ENCODE measurements at regions not wholly inside any gene's neighbourhood (a gene's known extent, or its start where the extent isn't known, plus 50 kb on each side); places are given as distances from the start of the nearest gene placed in this dataset.

- Mint-ChIP-seq H3K4me3 (no peak overlapping the region), H3K9me3 (peaks cover 0 to 10% (median 3%) of the 10 kb centered on the region in 7 donors), H3K27me3 (peaks cover 0 to 5% (median 3%) of the 10 kb centered on the region in 3 donors), H3K36me3 (no peaks in the 10 kb centered on the region), H3K4me1 (no peaks in the 10 kb centered on the region), H3K27ac (no peak overlapping the region)
- ATAC-seq (ENCODE audit: low read depth in 2 of 2): no peak
- no peak for DNase-seq
These were observed 119.4 kb downstream of the HAO1 start for GRCh38 chr20:7820897-7821296.

DNA sequence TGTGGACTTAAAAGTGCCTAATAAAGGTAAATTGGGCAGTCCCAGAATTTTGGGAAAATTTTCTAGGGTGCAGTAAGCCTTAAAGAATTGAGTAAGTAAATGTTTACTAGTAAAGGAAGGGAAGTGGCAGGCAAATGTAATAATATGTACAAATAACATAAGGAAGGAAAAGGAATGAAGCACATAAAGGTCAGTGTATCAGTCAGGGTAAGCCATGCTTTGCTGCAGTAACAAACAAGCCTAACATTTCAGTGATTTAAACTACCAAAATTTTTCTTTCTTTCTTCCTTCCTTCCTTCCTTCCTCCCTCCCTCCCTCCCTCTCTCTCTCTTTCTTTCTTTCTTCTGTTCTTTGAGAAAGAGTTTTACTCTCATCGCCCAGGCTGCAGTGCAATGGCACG is 117.5 kb downstream of the HAO1 start:
- Mint-ChIP-seq H3K9me3 (peaks cover 0 to 10% (median 3%) of the 10 kb centered on the region in 7 donors), H3K4me3 (no peak overlapping the region), H3K4me1 (no peaks in the 10 kb centered on the region), H3K27me3 (peaks cover 0 to 5% (median 3%) of the 10 kb centered on the region in 3 donors), H3K27ac (no peak overlapping the region), H3K36me3 (no peaks in the 10 kb centered on the region)
- ATAC-seq (ENCODE audit: low read depth in 2 of 2) (no peak), DNase-seq (no peak)

DNA sequence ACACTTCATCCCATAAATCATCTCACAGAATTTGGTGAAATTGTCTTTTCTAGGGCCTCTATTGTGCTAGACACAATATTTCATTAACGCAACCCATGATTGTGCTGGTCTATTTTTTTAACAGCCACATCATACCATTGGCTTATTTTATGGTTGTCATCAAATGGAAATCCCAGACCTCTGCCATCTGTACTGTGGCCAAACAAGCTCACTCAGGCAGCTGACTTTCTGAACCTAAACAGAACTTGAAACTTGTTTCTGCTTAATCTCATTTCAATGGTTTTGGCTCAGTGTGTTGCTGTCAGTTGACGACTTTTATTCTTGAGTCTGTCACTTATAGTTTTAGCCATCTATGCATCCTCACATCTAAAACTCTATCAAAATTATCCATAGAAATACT is 111.8 kb downstream of the HAO1 start:
- H3K9me3 Mint-ChIP-seq: peaks cover 0 to 7% (median 2%) of the 10 kb centered on the region in 7 donors
- no peak for ATAC-seq (ENCODE audit: low read depth in 2 of 2)
- H3K4me1 Mint-ChIP-seq: no peaks in the 10 kb centered on the region
- no peak overlapping the region for H3K4me3 Mint-ChIP-seq
- no peaks in the 10 kb centered on the region for H3K27me3 Mint-ChIP-seq
- H3K27ac Mint-ChIP-seq: no peak overlapping the region
- DNase-seq: no peak
- no peaks in the 10 kb centered on the region for H3K36me3 Mint-ChIP-seq

GRCh38 chr20:7829031-7829430 is 111.2 kb downstream of the HAO1 start:
- no peaks in the 10 kb centered on the region for H3K36me3 Mint-ChIP-seq
- DNase-seq (no peak), ATAC-seq (ENCODE audit: low read depth in 2 of 2) (no peak)
- peaks cover 0 to 7% (median 2%) of the 10 kb centered on the region in 7 donors for H3K9me3 Mint-ChIP-seq
- H3K4me3 Mint-ChIP-seq: no peak overlapping the region
- no peaks in the 10 kb centered on the region for H3K4me1 Mint-ChIP-seq
- no peaks in the 10 kb centered on the region for H3K27me3 Mint-ChIP-seq
- H3K27ac Mint-ChIP-seq: no peak overlapping the region

- DNase-seq (no peak), ATAC-seq (ENCODE audit: low read depth in 2 of 2) (no peak)
- H3K4me1 Mint-ChIP-seq: no peaks in the 10 kb centered on the region
- no peaks in the 10 kb centered on the region for H3K36me3 Mint-ChIP-seq
- no peaks in the 10 kb centered on the region for H3K27me3 Mint-ChIP-seq
- H3K4me3 Mint-ChIP-seq: no peak overlapping the region
- no peak overlapping the region for H3K27ac Mint-ChIP-seq
- H3K9me3 Mint-ChIP-seq: peaks cover 0 to 14% (median 2%) of the 10 kb centered on the region in 7 donors
These were observed 110.5 kb downstream of the HAO1 start for GRCh38 chr20:7829776-7830175.

Measured in naive B cell (primary cell).